ENCODE measurements at regions not wholly inside any gene's neighbourhood (a gene's known extent, or its start where the extent isn't known, plus 50 kb on each side); places are given as distances from the start of the nearest gene placed in this dataset.
A peak's percentile ranks its signal among the peaks of the same experiment; 100 is the strongest.
"Not testable (repeated sequence)": the region's sequence is repeated elsewhere in the genome, so short reads cannot be mapped to it uniquely, and the experiment has no call there.

DNA sequence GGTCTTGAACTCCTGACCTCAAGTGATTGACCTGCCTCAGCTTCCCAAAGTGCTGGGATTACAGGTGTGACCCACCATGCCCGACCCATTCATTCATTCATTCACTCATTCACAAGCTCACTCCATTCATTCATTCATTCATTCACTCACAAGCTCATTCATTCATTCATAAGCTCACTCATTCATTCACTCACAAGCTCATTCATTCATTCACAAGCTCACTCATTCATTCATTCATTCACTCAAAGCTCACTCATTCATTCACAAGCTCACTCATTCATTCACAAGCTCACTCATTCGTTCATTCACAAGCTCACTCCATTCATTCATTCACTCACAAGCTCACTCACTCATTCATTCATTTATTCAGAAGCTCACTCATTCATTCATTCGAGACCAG lies 198.6 kb downstream of the SHOX start:
- no peak for DNase-seq

DNA sequence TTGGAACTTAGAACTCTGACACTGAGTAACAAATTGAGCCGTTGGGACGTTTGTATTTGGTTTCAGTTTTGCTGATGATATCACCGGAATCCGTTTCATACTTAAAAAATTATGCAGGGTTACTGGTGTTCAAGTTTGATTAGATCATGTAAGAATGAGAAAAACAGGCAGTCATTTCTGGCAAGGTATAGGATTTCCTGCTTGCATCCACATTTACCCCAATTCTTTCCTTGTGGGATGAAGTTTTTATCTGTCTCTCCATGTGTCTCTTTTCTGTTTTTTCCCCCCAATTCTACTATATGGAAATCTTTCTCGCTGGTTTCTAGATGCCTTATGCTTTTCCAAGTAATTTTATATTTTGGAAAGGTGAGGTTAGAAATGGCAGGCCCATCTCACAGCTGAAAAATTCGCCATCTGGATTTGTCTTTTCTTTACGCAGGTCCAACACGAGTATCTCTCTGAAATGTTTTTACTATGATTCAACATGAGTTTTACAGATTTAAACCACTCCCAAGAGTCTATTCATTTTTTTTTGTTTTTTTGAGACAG lies 197.9 kb downstream of the SHOX start:
- no peak for DNase-seq

DNA sequence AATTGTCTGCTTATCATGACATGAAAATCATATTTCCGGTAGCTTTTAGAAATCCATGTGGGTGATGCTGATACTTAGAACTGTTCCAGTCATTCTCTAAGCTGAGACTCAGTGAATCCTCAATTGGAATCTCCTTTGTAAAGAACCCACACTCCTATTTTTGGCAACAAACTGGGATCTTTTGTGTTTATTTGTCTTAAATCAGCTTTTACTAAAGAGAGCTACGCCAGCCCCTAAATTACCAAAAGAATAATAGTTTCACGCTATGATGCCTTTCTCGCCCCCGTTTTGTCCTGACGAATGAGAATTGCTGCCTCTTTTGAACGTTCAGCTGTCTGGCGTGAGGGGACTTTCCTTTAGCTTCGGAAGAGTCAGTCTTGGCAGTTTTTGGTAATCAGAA lies 195.9 kb downstream of the SHOX start:
- no peak for DNase-seq

DNA sequence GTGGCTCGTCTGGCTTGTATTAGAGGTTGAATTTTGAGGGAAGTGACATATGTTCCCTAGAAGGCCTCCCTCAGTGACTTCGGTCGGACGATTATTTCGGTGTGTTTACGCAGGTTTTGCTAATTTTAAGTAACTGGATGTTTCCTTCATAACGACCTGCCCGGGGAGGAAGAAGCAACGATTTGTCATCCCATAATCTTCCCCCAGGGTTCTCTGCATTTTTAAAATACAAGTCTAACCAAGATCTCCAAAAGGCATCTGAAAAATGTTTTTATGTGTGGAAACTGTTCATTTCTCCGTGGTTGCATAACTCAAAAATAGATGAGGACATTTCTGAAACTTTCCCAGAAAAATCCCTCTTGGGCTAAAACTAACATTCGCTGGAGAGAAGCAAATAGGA lies 195.4 kb downstream of the SHOX start:
- no peak for DNase-seq

DNA sequence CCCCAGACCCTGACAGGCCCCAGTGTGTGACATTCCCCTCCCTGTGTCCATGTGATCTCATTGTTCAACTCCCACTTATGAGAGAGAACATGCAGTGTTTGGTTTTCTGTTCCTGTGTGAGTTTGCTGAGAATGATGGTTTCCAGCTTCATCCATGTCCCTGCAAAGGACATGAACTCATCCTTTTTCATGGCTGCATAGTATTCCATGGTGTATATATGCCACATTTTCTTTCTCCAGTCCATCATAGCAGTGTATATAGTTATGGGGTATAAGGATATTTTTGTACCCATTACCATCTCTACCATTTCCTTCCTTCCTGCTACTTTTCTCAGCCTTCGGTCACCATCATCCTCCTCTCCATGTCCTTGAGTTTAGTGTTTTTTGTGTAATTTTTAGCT lies 192.5 kb downstream of the SHOX start:
- DNase-seq, result not testable (repeated sequence)

DNA sequence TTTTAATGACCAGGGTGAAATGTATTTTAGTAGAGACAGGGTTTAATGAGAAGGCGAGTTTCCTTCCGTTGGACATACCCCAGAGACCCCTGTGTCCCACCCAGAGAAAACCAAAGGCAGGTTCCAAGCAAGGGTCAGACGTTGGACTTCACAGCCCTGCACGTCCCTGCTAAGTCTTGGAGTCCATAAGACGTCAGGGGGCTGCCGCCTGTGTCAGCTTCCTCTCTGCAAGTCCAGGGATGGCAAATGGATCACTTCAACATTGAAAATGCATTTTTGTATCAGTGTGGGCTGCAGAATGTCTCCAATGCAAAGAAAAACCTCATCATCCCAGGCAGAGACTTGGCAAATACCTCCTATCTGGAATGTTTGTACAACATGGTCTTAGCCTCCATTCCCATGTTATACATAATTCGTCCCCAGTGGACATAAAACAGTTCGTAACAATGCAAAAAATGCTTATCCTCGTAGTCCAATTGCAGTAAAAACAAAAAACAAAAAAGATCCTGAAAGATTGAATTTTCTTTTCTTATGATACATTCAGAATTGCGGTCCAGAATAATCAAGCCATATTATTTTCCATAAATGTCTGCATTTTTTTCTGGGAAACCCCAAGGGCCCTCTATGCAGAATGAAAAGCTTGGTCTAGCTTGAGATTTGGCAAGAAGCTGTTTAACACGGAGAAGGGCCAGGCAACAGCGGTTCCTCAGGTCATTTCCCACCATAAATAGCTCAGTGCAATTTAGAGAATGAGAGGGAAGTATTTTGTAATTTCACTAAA lies 190.9 kb downstream of the SHOX start:
- DNase-seq, result no peak

DNA sequence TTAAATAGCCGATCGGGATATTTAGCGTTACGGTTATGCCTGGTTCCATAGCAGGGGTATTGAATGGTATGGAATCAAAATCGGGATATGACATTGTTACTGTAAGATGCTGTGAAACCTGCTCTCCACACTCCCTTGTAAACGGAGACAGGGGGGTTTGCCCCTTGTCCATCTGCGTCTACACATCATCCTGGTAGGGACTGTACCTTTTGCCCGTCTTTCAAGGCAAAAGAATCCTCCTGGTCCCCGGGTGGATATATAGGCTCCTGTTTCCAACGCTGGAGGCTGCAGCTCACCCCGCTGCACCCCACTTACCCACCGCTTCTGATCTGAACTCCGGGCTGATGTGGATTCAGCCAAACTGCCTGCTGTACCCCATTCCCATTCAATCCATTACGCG lies 189.1 kb downstream of the SHOX start:
- no peak for DNase-seq

DNA sequence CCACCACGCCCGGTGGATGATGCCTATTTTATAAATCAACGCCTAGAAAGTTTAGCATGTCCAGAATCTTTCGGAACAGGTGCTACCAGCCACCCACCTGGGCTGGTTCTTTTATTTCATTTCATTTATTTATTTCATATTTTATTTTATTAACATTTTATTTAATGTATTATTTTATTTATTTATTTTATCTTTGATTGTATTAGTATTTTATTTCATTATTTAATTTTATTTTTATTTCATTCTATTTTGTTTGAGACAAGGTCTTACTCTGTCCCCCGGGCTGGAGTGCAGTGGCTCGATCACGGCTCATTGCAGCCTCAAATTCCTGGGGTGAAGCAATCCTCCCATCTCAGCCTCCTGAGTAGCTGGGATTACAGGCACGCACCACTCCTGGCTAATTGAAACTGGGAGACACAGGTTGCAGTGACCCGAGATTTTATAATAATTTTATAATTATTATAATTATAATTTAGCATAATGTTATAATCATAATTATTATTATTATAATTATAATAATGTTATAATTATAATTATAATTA lies 187.2 kb downstream of the SHOX start:
- DNase-seq, result peak in 1 of 3 experiments; percentile 28

DNA sequence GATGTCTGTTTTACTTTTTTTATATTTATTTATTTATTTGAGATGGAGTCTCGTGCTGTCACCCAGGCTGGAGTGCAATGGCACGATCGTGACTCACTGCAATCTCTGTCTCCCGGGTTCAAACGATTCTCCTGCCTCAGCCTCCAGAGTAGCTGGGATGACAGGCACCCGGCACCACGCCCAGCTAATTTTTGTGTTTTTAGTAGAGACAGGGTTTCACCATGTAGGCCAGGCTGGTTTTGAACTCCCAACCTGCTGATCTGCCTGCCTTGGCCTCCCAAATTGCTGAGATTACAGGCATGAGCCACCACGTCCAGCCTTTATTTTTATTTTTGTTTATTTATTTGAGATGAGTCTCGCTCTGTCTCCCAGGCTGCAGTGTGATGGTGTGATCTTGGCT lies 186.6 kb downstream of the SHOX start:
- not testable (repeated sequence) for DNase-seq

DNA sequence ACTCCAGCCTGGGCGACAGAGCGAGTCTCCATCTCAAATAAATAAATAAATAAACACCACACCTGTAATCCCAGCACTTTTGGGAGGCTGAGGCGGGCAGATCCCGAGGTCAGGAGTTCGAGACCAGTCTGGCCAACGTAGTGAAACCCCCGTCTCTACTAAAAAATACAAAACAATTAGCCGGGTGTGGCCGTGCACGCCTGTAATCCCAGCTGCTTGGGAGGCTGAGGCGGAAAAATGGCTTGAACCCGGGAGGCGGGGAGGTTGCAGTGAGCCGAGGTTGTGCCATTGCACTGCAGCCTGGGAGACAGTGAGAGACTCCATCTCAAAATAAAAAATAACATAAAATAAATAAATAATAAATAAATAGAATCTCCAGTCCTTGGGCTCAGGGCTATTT lies 185.8 kb downstream of the SHOX start:
- no peak for DNase-seq

DNA sequence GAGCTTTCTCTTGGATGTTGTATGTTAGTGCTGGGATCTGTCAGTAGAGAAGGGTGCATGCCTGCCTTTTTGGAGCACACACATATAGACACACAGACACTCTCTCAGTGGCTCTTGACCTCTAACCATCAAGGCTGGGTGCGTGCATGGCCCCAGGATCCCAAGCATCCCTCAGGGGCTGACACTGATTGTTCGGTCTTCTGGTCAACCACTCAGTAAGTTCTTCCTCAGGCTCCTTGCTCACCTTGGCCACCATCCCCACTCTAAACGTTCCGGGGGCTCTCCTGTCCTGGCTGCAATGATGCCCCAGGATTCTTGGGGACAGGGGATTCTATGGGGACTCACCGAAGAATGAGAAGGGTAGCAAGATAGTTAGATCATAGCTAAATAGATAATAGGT lies 179.6 kb downstream of the SHOX start:
- no peak for DNase-seq

DNA sequence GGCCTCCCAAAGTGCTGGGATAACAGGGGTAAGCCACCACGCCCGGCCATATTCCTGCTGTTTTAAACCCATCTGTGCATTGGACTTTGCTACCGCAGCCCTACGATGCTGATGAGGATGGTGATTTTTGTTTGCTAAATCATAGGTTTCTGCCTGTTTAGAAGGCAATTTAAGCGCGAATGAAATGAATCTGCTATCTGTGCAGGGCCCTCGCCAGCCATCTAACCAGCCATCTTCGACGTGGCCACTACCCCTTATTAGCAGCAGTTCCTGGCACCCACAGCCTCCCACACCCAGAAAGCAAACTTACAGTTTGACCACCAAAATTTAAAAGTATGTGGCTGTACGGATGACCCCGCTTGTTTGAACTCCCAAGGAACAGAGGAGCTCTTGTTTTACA lies 178.5 kb downstream of the SHOX start:
- no peak for DNase-seq

DNA sequence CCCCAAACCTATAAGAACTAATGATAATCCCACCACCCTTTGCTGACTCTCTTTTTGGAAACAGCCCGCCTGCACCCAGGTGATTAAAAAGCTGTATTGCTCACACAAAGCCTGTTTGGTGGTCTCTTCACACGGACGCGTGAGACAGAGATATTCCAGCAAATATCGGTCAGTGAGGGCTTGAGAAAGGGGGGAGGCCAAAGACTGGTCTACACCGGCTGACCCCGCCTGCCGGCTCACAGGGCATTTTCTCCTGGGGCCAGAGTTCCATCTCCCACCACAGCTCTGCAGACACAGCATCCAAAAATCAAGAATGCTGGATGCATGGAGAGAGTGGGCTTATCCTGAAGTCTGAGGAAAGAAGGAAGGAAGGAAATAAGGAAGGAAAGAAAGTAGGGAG lies 176.0 kb downstream of the SHOX start:
- DNase-seq, result no peak

DNA sequence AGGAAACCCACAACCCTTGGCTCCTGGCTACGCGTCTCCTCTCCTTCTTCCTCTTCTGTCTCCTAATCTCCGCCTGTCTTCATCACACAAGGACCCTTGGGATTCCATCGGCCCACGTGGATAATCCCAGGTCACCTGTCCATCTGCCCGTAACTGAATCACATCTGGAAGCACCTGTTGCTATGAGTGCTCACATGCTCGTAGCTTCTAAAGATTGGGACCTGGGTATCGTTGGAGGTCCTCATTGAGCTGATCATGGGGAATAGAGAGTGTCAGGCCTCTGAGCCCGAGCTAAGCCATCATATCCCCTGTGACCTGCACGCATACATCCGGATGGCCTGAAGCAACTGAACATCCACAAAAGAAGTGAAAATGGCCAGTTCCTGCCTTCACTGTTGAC lies 175.4 kb downstream of the SHOX start:
- no peak for DNase-seq

DNA sequence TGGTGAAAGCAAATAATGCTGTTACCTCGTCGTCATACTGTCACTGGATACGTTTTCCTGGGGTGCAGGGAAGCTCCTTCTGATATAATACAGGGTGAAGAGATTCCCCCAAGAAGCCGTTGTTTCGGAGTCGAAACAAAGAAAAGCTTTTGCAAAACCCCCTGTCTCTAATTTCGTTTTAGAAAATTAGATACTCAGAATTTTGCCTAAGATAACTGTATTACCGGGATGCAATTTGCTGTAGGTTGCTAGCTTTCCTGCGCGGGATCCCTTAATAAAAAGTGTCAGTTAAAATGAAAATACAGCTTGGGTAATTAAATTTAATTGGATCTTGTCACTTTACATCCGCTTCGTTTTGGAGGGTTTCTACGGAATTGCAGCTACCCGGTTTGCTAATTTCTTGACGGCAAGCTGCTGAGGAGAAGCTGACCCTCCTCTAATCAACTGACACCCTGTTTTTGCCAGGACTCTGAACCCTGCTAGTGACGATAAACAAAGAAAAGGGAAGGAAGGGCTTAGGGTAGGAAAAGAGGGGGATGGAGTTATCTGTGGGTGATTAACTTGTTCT lies 174.6 kb downstream of the SHOX start:
- no peak for DNase-seq

DNA sequence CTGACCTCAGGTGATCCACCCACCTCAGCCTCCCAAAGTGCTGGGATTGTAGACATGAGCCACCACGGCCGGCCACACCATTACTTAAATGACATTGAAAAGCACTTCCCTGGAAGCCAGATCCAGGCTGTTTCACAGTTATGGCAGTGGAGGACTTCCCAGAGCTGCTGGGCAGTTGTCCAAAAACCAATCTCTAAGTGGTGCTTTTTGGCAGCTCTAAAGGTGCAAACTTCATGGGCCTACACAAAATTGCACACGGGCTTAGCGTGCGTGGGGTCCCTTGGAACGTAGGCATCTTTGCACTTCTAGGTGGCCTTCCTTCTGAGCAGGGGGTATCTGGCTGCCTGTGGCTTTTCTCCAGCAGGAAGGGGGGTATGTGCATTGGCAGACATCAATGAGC lies 172.3 kb downstream of the SHOX start:
- DNase-seq, result no peak

DNA sequence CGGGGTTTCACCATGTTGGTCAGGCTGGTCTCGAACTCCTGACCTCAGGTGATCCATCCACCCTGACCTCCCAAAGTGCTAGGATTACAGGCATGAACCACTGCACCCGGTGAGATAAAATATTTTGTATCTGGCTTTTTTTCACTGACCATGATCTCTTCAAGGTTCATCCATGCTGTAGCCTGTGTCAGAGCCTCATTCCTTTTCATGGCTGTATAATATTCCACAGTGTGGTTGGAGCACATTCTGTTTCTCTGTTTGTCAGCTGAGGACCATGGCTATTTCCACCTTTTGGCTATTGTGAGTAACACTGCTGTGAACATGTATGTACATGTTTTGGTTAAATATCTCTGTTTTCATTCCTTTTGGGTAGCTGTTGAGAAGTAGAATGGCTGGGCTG lies 169.2 kb downstream of the SHOX start:
- DNase-seq, result no peak

DNA sequence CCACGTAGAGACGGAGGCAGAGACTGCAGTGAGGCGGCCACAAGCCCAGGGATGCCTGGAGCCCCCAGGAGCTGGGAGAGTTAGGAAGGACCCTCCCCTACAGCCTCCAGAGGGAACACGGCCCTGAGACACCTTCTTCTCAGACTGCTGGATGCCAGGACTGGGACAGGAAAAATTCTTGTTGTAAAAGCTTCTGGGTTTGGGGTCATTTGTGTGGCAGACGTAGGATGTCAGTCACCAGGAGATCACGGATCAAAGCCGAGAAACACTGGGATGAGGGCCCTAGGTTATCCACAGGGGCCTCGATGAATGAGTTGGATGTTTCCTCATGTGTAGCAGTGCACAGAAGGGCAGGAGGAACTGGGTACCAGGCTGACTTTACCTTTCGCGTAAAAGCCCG lies 163.7 kb downstream of the SHOX start:
- DNase-seq, result no peak

DNA sequence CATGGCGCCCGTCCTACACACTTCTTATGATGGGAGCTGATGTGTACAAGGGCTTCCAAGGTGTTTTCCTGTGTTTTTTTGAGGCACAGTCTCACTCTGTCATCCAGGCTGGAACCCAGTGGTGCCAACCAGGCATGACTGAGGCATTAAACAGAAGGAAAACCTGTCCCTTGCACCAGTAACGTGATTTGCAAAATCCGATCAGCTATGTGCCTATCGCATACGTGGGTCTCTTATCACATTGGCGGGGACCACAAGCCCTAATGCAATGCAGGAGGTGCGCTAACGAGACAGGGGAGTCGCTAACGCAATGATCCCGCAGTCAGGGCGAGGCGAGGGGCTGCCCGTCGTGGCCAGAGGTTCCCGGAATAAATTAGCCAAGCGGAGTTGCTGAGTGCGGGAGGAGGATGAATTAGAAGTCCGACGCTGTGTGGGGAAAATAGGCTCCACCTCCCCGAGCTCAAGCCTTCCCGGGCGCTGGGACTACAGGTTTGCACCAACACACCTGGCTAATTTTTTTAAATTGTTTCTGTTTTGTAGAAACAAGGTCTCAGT lies 162.7 kb downstream of the SHOX start:
- no peak for DNase-seq

DNA sequence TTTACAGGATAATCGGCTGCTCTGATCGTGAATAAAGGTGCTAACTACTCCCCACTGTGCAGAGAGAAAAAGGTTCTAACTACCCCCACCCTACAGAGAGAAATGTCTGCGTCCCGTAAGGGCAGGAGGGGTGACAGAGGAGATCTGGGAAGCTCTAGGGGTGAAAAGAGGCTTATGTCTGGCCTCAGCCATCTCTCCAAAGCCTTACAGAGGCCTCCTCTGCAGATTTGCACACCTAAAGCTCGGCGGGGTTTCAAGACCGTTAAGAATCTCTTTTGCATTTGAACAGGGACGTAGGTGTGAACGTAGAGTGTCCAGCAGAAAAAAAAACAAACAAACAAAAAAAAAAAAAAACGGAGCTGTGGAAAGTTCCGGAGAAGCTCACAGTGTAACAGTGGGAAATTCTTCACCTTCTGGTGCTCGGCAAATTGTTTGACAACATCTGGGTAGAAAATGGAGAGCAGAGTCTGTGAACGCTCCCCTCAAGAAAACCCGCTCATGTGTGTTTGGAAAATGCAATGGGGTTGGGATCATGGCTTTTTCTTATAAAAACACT lies 161.0 kb downstream of the SHOX start:
- DNase-seq, result no peak

DNA sequence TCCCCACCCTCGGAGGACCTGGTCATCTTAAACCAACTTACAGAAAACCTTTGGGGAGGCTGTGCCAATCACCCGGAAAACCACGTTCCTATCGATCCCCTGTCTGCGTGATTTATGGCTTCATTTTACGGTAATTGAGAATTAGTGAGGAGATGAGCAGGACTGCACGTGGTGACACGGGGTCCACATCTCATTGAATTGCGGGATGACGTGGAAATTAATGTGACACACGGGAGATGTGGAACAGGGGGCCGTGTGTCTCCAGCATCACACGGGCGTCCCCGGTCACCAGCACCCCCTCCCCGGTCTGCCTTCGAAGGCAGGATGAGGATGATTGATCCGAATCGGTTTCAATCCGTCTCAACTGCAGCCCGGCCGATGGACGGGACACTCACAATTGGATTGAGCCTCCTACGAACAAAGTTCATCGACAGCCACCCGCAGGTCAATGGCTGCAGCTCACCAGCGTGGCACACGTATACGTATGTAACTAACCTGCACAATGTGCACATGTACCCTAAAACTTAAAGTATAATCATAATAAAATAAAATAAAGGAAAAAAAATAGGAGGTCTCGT lies 160.3 kb downstream of the SHOX start:
- DNase-seq, result no peak

DNA sequence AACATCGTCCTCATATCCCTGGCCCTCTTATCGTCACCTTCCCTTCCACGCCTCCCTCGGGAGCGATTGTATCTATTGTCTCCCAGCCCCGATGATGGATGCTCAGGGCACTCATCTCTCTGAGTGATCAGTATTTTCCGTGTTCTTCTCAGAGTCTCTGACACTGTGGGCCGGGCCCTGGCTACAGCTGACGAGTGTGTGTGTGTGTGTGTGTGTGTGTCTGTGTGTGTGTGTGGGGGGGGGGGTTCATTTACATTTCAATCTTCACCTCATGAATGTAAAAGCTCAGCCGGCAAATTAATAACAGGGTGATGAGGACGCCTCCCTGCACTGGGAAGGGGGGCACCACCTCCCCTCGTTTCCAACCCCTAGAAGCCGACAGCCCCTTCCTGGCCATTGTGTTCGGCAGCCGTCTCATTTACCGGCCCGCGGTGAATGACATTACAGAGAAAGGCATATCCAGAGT lies 159.5 kb downstream of the SHOX start:
- DNase-seq, result no peak

DNA sequence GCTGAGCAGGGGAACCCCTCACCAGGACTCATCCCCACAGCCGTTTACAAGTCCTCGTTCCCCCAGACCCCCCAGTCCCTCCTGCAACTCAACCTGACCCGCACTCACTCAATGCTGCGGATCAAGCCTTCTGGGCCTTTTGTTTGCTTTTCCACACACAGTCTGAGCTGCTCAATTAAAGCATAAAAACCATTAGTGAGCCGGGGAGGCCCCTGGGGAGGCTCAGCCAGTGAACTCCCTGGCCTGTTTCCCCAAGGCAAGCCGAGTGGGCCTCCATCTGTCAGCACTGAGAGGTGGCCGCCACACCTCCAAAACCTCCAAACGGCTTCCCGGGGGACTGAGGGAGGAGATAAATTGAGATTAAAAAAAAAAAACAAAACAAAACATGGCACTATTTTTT lies 158.5 kb downstream of the SHOX start:
- no peak for DNase-seq
